ENCODE measurements at regions not wholly inside any gene's neighbourhood (a gene's known extent, or its start where the extent isn't known, plus 50 kb on each side); places are given as distances from the start of the nearest gene placed in this dataset.

- no peak for TF ChIP-seq EZH2 (IDR thresholded peaks at IDR 0.05; ENCODE audit: borderline replicate concordance)
- no peak for TF ChIP-seq CTCF (IDR thresholded peaks at IDR 0.05; ENCODE audit: poor library complexity)
- no peak for TF ChIP-seq EZH2phosphoT487 (IDR thresholded peaks at IDR 0.05; ENCODE audit: low read depth, severe bottlenecking, unreplicated experiment)
Measured at GRCh38 chr21:28069450-28069923, 923.2 kb downstream of the LTN1 start.
